ENCODE measurements at regions not wholly inside any gene's neighbourhood (a gene's known extent, or its start where the extent isn't known, plus 50 kb on each side); places are given as distances from the start of the nearest gene placed in this dataset.

DNA sequence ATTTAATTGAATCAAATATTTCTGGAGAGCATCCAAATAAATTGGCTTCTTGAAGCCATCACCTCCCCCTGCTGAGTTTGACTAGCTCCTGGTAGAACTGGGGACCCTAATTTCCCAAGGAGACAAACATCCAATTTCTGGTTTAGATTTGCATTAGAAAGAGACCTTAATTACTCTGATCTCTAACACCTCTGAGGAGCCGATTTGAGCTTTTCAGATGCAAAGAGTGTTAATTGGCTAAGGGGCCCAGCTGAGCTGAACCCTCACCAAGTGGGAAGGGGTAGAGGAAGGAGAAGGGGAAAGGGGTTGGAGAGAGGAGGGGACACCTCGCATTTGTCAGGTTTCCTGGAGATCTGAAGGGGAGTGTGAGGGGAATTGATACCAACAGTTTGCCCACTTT is 145.4 kb upstream of the SHB start:
- TF ChIP-seq EZH2 (optimal IDR thresholded peaks at IDR 0.05; ENCODE audit: low read depth, low read length) (no peak), EZH2phosphoT487 (IDR thresholded peaks at IDR 0.05; ENCODE audit: low read length) (no peak)
- TF ChIP-seq, protein P1, sequence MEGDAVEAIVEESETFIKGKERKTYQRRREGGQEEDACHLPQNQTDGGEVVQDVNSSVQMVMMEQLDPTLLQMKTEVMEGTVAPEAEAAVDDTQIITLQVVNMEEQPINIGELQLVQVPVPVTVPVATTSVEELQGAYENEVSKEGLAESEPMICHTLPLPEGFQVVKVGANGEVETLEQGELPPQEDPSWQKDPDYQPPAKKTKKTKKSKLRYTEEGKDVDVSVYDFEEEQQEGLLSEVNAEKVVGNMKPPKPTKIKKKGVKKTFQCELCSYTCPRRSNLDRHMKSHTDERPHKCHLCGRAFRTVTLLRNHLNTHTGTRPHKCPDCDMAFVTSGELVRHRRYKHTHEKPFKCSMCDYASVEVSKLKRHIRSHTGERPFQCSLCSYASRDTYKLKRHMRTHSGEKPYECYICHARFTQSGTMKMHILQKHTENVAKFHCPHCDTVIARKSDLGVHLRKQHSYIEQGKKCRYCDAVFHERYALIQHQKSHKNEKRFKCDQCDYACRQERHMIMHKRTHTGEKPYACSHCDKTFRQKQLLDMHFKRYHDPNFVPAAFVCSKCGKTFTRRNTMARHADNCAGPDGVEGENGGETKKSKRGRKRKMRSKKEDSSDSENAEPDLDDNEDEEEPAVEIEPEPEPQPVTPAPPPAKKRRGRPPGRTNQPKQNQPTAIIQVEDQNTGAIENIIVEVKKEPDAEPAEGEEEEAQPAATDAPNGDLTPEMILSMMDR (IDR thresholded peaks at IDR 0.05; ENCODE audit: low read length), result no peak
- no peak overlapping the region for H2AFZ ChIP-seq (ENCODE audit: low read length)
- no peaks in the 10 kb centered on the region for H3K36me3 ChIP-seq (replicated peaks; ENCODE audit: insufficient read depth, low read length)
- no peaks in the 10 kb centered on the region for H3K79me2 ChIP-seq (ENCODE audit: low read length)
- no peaks in the 10 kb centered on the region for H3K9me3 ChIP-seq (replicated peaks; ENCODE audit: insufficient read depth, low read length)
- H3K4me2 ChIP-seq (ENCODE audit: low read depth, low read length), result no peak overlapping the region
- H3K4me3 ChIP-seq (ENCODE audit: low read length), result no peak overlapping the region
- H3K9ac ChIP-seq (ENCODE audit: low read length), result no peak overlapping the region
- DNase-seq, result no peak
- no peaks in the 10 kb centered on the region for H3K4me1 ChIP-seq (ENCODE audit: low read length)
- no peaks in the 10 kb centered on the region for H4K20me1 ChIP-seq (ENCODE audit: insufficient read depth, low read length)
- no peak overlapping the region for H3K27ac ChIP-seq (ENCODE audit: low read length)
- no peaks in the 10 kb centered on the region for H3K27me3 ChIP-seq (replicated peaks; ENCODE audit: insufficient read depth, low read length)
- no peaks in the 10 kb centered on the region for H3F3A ChIP-seq (ENCODE audit: insufficient read depth, low read length)
- H3K9me2 ChIP-seq (replicated peaks; ENCODE audit: insufficient read depth, low read length), result no peaks in the 10 kb centered on the region

DNA sequence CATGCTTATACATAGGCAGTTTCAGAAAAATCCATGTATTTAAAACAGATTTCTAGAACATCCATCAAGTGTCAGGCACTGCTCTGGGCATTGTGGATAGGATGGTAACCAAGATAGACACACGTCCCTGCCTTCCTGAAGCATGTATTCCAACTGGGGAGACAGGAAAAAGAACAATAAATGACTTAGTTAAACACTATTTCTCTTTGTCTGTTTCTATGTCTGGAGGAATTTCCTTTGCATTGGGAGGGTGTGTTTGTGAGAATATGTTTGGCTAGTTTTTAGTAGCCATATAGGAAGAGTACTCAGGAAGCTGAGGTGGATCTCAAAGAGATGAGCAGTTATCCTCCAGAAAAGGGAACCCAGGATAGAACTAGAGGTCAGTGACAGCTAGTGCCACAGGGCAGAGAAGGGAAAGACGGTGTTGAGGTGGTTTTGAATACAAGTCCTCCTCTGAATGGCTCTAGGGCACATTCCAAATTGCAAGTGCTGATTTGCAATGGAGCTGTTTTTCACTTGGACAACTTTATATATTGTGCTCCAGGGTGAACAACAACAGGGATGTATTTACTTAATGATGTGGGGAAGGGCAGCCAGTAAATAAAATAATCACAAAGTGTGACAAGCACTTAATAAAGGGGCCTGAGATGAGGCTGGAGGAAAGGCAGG is 144.7 kb upstream of the SHB start:
- Histone ChIP-seq H3F3A (ENCODE audit: insufficient read depth, low read length) (no peaks in the 10 kb centered on the region), H3K9me2 (replicated peaks; ENCODE audit: insufficient read depth, low read length) (no peaks in the 10 kb centered on the region), H2AFZ (ENCODE audit: low read length) (no peak overlapping the region), H3K9me3 (replicated peaks; ENCODE audit: insufficient read depth, low read length) (no peaks in the 10 kb centered on the region), H4K20me1 (ENCODE audit: insufficient read depth, low read length) (no peaks in the 10 kb centered on the region), H3K4me1 (ENCODE audit: low read length) (no peaks in the 10 kb centered on the region), H3K4me2 (ENCODE audit: low read depth, low read length) (no peak overlapping the region), H3K79me2 (ENCODE audit: low read length) (no peaks in the 10 kb centered on the region), H3K27ac (ENCODE audit: low read length) (no peak overlapping the region), H3K27me3 (replicated peaks; ENCODE audit: insufficient read depth, low read length) (no peaks in the 10 kb centered on the region), H3K9ac (ENCODE audit: low read length) (no peak overlapping the region), H3K36me3 (replicated peaks; ENCODE audit: insufficient read depth, low read length) (no peaks in the 10 kb centered on the region), H3K4me3 (ENCODE audit: low read length) (no peak overlapping the region)
- TF ChIP-seq, protein P1 (IDR thresholded peaks at IDR 0.05; ENCODE audit: low read length), result no peak
- TF ChIP-seq EZH2phosphoT487 (IDR thresholded peaks at IDR 0.05; ENCODE audit: low read length), result no peak
- no peak for TF ChIP-seq EZH2 (optimal IDR thresholded peaks at IDR 0.05; ENCODE audit: low read depth, low read length)
- no peak for DNase-seq

DNA sequence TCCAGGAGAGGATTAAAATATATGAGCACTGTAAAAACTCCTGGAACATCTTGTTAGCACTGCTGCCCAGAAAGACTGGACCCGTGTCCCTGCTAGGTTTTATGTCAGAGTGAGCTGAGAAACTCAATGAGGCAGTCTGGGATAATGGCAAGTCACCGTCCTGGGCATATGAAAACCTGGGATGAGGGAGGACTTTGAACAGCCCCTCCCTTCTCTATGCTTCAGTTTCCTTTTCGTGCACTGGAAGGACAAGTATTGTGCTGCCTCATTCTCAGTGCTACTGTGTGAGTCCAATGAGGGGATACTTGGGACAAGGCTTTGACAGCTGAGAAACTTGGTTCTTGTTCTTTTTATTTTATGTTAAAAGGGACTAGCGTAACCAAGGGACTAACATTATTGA is 143.0 kb upstream of the SHB start:
- Histone ChIP-seq H3K4me3 (ENCODE audit: low read length) (no peak overlapping the region), H3F3A (ENCODE audit: insufficient read depth, low read length) (no peaks in the 10 kb centered on the region), H3K36me3 (replicated peaks; ENCODE audit: insufficient read depth, low read length) (no peaks in the 10 kb centered on the region), H3K9ac (ENCODE audit: low read length) (no peak overlapping the region), H3K27me3 (replicated peaks; ENCODE audit: insufficient read depth, low read length) (no peaks in the 10 kb centered on the region), H3K4me1 (ENCODE audit: low read length) (no peaks in the 10 kb centered on the region), H3K79me2 (ENCODE audit: low read length) (no peaks in the 10 kb centered on the region), H4K20me1 (ENCODE audit: insufficient read depth, low read length) (no peaks in the 10 kb centered on the region), H3K9me2 (replicated peaks; ENCODE audit: insufficient read depth, low read length) (no peaks in the 10 kb centered on the region), H2AFZ (ENCODE audit: low read length) (no peak overlapping the region), H3K9me3 (replicated peaks; ENCODE audit: insufficient read depth, low read length) (no peaks in the 10 kb centered on the region), H3K4me2 (ENCODE audit: low read depth, low read length) (no peak overlapping the region), H3K27ac (ENCODE audit: low read length) (no peak overlapping the region)
- no peak for TF ChIP-seq EZH2 (optimal IDR thresholded peaks at IDR 0.05; ENCODE audit: low read depth, low read length)
- no peak for TF ChIP-seq EZH2phosphoT487 (IDR thresholded peaks at IDR 0.05; ENCODE audit: low read length)
- TF ChIP-seq, protein P1 (IDR thresholded peaks at IDR 0.05; ENCODE audit: low read length), result no peak
- no peak for DNase-seq

Data from MM.1S (cell line).